Keratinocyte (primary cell): ENCODE measurements at regions not wholly inside any gene's neighbourhood (a gene's known extent, or its start where the extent isn't known, plus 50 kb on each side); places are given as distances from the start of the nearest gene placed in this dataset.

ENCODE experiments used
- DNase-seq: peaks from one replicate; pipeline ENCODE4 v3.0.0-alpha.2; 2011; ENCODE audit warnings: low read depth, missing footprints, low spot score
- FAIRE-seq: peaks from 2 replicates; lab custom pipeline; 2011; peaks lifted over from hg19 to GRCh38; lab: Jason Lieb, UNC
- H2AFZ ChIP-seq: 2 replicates; pipeline ENCODE4 v1.6.0; 2012; ENCODE audit warnings: low read length, control low read depth, inconsistent platforms; ENCODE audit not compliant: control insufficient read depth
- H3K27ac ChIP-seq: 2 replicates; pipeline ENCODE4 v1.5.1; 2011; ENCODE audit warnings: low read length; ENCODE audit not compliant: control insufficient read depth, insufficient read depth
- H3K27me3 ChIP-seq: 3 replicates; pipeline ENCODE4 v1.6.0; 2011; ENCODE audit warnings: low read length; ENCODE audit not compliant: control insufficient read depth, insufficient read depth; ENCODE audit errors: extremely low read depth
- H3K36me3 ChIP-seq, 2 experiments: 2 replicates in 1 of 2; 3 replicates in 1 of 2; pipeline ENCODE4 v1.5.1; 2011; ENCODE audit warnings: low read length in 2 of 2, mild to moderate bottlenecking in 1 of 2; ENCODE audit not compliant: control insufficient read depth in 2 of 2, insufficient read depth in 2 of 2; ENCODE audit errors: extremely low read depth in 1 of 2
- H3K4me1 ChIP-seq: 3 replicates; pipeline ENCODE4 v1.5.1; 2011; ENCODE audit warnings: low read length; ENCODE audit not compliant: control insufficient read depth, insufficient read depth; ENCODE audit errors: extremely low read depth
- H3K4me2 ChIP-seq: 3 replicates; pipeline ENCODE4 v1.6.0; 2011; ENCODE audit warnings: low read depth, low read length; ENCODE audit not compliant: control insufficient read depth, insufficient read depth; ENCODE audit errors: extremely low read depth
- H3K4me3 ChIP-seq, 3 experiments: fragments of 200-600 bp in 1 of 3; sonication (generic) in 1 of 3; 2 replicates in 2 of 3; 3 replicates in 1 of 3; pipeline ENCODE4 v1.5.1; 2011 to 2016; ENCODE audit warnings: low read length in 3 of 3, mild to moderate bottlenecking in 3 of 3, control low read depth in 2 of 3, inconsistent platforms in 1 of 3, low read depth in 1 of 3, mixed read lengths in 1 of 3, mixed run types in 1 of 3, moderate library complexity in 1 of 3; ENCODE audit not compliant: control insufficient read depth in 2 of 3, insufficient read depth in 2 of 3; ENCODE audit errors: extremely low read depth in 1 of 3
- H3K79me2 ChIP-seq: 2 replicates; pipeline ENCODE4 v1.6.0; 2012; ENCODE audit warnings: low read length; ENCODE audit not compliant: control insufficient read depth, insufficient read depth
- H3K9ac ChIP-seq: 3 replicates; pipeline ENCODE4 v1.6.0; 2011; ENCODE audit warnings: low read length; ENCODE audit not compliant: control insufficient read depth, insufficient read depth; ENCODE audit errors: extremely low read depth
- H3K9me1 ChIP-seq: 3 replicates; pipeline ENCODE4 v1.6.0; 2011; ENCODE audit warnings: low read length; ENCODE audit not compliant: control insufficient read depth, insufficient read depth; ENCODE audit errors: extremely low read depth
- H3K9me3 ChIP-seq: 2 replicates; pipeline ENCODE4 v1.5.1; 2012; ENCODE audit warnings: low read depth, low read length; ENCODE audit not compliant: control insufficient read depth
- H4K20me1 ChIP-seq: 3 replicates; pipeline ENCODE4 v1.6.0; 2011; ENCODE audit warnings: low read length; ENCODE audit not compliant: control insufficient read depth, insufficient read depth; ENCODE audit errors: extremely low read depth
- EZH2 ChIP-seq: IDR thresholded peaks from one replicate; pipeline ENCODE4 v1.6.1; 2012; ENCODE audit warnings: inconsistent platforms, mild to moderate bottlenecking, low read length, moderate library complexity
- dilution Hi-C: fragments of 300-500 bp; cut with MboI; formaldehyde crosslinking; loops from one replicate; pipeline ENCODE4 v1.7.0; 2020; ENCODE audit warnings: low sequenced_read_pairs; ENCODE audit not compliant: extremely low pct_ligation_motif_present
- TF ChIP-seq, protein P1 (sequence below), 3 experiments: IDR thresholded peaks in 1 of 3; conservative IDR thresholded peaks in 1 of 3; optimal IDR thresholded peaks in 1 of 3; 2 replicates in 2 of 3; 3 replicates in 1 of 3; pipeline versions ENCODE3 to v1.5.1; 2011; ENCODE audit warnings: low read length in 3 of 3, mild to moderate bottlenecking in 3 of 3, moderate library complexity in 2 of 3, control low read depth in 1 of 3, inconsistent platforms in 1 of 3; ENCODE audit not compliant: insufficient read depth in 2 of 3; ENCODE audit errors: extremely low read depth in 1 of 3

GRCh38 chr5:99644822-99645221, 716.0 kb upstream of the CHD1 start:
- Histone ChIP-seq H3K27me3 (no peaks in the 10 kb centered on the region), H3K4me2 (no peak overlapping the region), H3K9me1 (no peaks in the 10 kb centered on the region), H3K36me3 (no peaks in the 10 kb centered on the region), H2AFZ (no peak overlapping the region), H3K4me3 (no peak overlapping the region), H4K20me1 (no peaks in the 10 kb centered on the region), H3K9me3 (no peaks in the 10 kb centered on the region), H3K4me1 (peaks cover 4% of the 10 kb centered on the region), H3K79me2 (no peaks in the 10 kb centered on the region), H3K9ac (no peak overlapping the region), H3K27ac (no peak overlapping the region)
- FAIRE-seq (no peak), DNase-seq (no peak)
- TF ChIP-seq EZH2: no peak
- TF ChIP-seq, protein P1, sequence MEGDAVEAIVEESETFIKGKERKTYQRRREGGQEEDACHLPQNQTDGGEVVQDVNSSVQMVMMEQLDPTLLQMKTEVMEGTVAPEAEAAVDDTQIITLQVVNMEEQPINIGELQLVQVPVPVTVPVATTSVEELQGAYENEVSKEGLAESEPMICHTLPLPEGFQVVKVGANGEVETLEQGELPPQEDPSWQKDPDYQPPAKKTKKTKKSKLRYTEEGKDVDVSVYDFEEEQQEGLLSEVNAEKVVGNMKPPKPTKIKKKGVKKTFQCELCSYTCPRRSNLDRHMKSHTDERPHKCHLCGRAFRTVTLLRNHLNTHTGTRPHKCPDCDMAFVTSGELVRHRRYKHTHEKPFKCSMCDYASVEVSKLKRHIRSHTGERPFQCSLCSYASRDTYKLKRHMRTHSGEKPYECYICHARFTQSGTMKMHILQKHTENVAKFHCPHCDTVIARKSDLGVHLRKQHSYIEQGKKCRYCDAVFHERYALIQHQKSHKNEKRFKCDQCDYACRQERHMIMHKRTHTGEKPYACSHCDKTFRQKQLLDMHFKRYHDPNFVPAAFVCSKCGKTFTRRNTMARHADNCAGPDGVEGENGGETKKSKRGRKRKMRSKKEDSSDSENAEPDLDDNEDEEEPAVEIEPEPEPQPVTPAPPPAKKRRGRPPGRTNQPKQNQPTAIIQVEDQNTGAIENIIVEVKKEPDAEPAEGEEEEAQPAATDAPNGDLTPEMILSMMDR (optimal IDR thresholded peaks at IDR 0.05 in 1 of 3, IDR thresholded peaks at IDR 0.05 in 1 of 3, conservative IDR thresholded peaks at IDR 0.05 in 1 of 3; ENCODE audit: extremely low read depth in 1 of 3, insufficient read depth in 2 of 3, low read length in 3 of 3): no peak
- dilution Hi-C loops: no loop called here

- no peaks in the 10 kb centered on the region for H4K20me1 ChIP-seq
- H3K9ac ChIP-seq: no peak overlapping the region
- dilution Hi-C loops: no loop called here
- no peak overlapping the region for H3K27ac ChIP-seq
- H3K4me1 ChIP-seq: no peaks in the 10 kb centered on the region
- no peak for DNase-seq
- H2AFZ ChIP-seq: no peak overlapping the region
- H3K9me1 ChIP-seq: no peaks in the 10 kb centered on the region
- TF ChIP-seq EZH2: no peak
- TF ChIP-seq, protein P1 (optimal IDR thresholded peaks at IDR 0.05 in 1 of 3, IDR thresholded peaks at IDR 0.05 in 1 of 3, conservative IDR thresholded peaks at IDR 0.05 in 1 of 3; ENCODE audit: extremely low read depth in 1 of 3, insufficient read depth in 2 of 3, low read length in 3 of 3): no peak
- no peak for FAIRE-seq
- H3K27me3 ChIP-seq: no peaks in the 10 kb centered on the region
- no peaks in the 10 kb centered on the region for H3K36me3 ChIP-seq
- H3K4me2 ChIP-seq: no peak overlapping the region
- H3K9me3 ChIP-seq: no peaks in the 10 kb centered on the region
- no peaks in the 10 kb centered on the region for H3K79me2 ChIP-seq
- no peak overlapping the region for H3K4me3 ChIP-seq
Observed at GRCh38 chr5:99640646-99641045, 711.8 kb upstream of the CHD1 start.
